SK-N-SH treated with all-trans-retinoic acid at 6 μM for 48 hours (cell line): ENCODE measurements at regions not wholly inside any gene's neighbourhood (a gene's known extent, or its start where the extent isn't known, plus 50 kb on each side); places are given as distances from the start of the nearest gene placed in this dataset.

Source experiments
- ATAC-seq: fragments of 200-7000 bp; cut with Tn5 transposase; 3 replicates; pipeline ENCODE4 v1.9.1; 2020; ENCODE audit warnings: mild to moderate bottlenecking, moderate library complexity
- ARNTL ChIP-seq: fragments of 450-650 bp; formaldehyde crosslinking; IDR thresholded peaks from 2 replicates; pipeline ENCODE4 v1.5.0; 2020; ENCODE audit warnings: low read depth, mild to moderate bottlenecking, moderate library complexity, borderline replicate concordance
- BACH2 ChIP-seq: fragments of 250-450 bp; sonication (Bioruptor Pico); IDR thresholded peaks from 2 replicates; pipeline ENCODE4 v1.9.0; 2021; ENCODE audit warnings: mild to moderate bottlenecking, borderline replicate concordance
- CREB5 ChIP-seq: fragments of 250-450 bp; sonication (Bioruptor Pico); IDR thresholded peaks from 2 replicates; pipeline ENCODE4 v1.5.1; 2020; ENCODE audit warnings: low read depth, mild to moderate bottlenecking, moderate library complexity
- CSDC2 ChIP-seq: fragments of 250-450 bp; sonication (Bioruptor Pico); IDR thresholded peaks from 2 replicates; pipeline ENCODE4 v1.5.0; 2020; ENCODE audit warnings: mild to moderate bottlenecking, moderate library complexity
- CSRNP3 ChIP-seq: fragments of 250-450 bp; sonication (Bioruptor Pico); IDR thresholded peaks from 2 replicates; pipeline ENCODE4 v1.5.1; 2021; ENCODE audit warnings: mild to moderate bottlenecking, moderate library complexity
- ESRRG ChIP-seq: fragments of 250-450 bp; sonication (Bioruptor Pico); IDR thresholded peaks from 2 replicates; pipeline ENCODE4 v1.6.1; 2021; ENCODE audit warnings: mild to moderate bottlenecking
- GLIS3 ChIP-seq: fragments of 250-450 bp; sonication (Bioruptor Pico); IDR thresholded peaks from 2 replicates; pipeline ENCODE4 v1.5.0; 2020; ENCODE audit warnings: mild to moderate bottlenecking, moderate library complexity
- ISL1 ChIP-seq: fragments of 250-450 bp; sonication (Bioruptor Pico); IDR thresholded peaks from 2 replicates; pipeline ENCODE4 v2.1.2; 2022; ENCODE audit warnings: mild to moderate bottlenecking, moderate library complexity
- PATZ1 ChIP-seq: fragments of 250-450 bp; sonication (Bioruptor Pico); IDR thresholded peaks from 2 replicates; pipeline ENCODE4 v1.8.0; 2020; ENCODE audit warnings: mild to moderate bottlenecking, moderate library complexity, borderline replicate concordance
- POU6F1 ChIP-seq: fragments of 250-450 bp; sonication (Bioruptor Pico); IDR thresholded peaks from 2 replicates; pipeline ENCODE4 v1.8.0; 2021; ENCODE audit warnings: low read depth, mild to moderate bottlenecking, moderate library complexity, borderline replicate concordance
- PPARA ChIP-seq: fragments of 250-450 bp; sonication (Bioruptor Pico); IDR thresholded peaks from 2 replicates; pipeline ENCODE4 v1.5.0; 2020; ENCODE audit warnings: mild to moderate bottlenecking, borderline replicate concordance
- RARB ChIP-seq: fragments of 250-450 bp; sonication (Bioruptor Pico); IDR thresholded peaks from 2 replicates; pipeline ENCODE4 v1.8.0; 2021; ENCODE audit warnings: mild to moderate bottlenecking, moderate library complexity
- SNAI2 ChIP-seq: fragments of 250-450 bp; sonication (Bioruptor Pico); IDR thresholded peaks from 2 replicates; pipeline ENCODE4 v1.5.0; 2020; ENCODE audit warnings: mild to moderate bottlenecking, moderate library complexity
- TCF4 ChIP-seq: fragments of 250-450 bp; sonication (Bioruptor Pico); IDR thresholded peaks from 2 replicates; pipeline ENCODE4 v1.8.0; 2021; ENCODE audit warnings: mild to moderate bottlenecking, moderate library complexity, borderline replicate concordance
- TOX ChIP-seq: fragments of 250-450 bp; sonication (Bioruptor Pico); IDR thresholded peaks from 2 replicates; pipeline ENCODE4 v1.8.0; 2021; ENCODE audit warnings: mild to moderate bottlenecking, moderate library complexity, borderline replicate concordance
- TSHZ2 ChIP-seq: fragments of 250-450 bp; sonication (Bioruptor Pico); IDR thresholded peaks from 2 replicates; pipeline ENCODE4 v1.5.0; 2020; ENCODE audit warnings: mild to moderate bottlenecking, moderate library complexity
- ZC3H10 ChIP-seq: fragments of 250-450 bp; sonication (Bioruptor Pico); IDR thresholded peaks from 2 replicates; pipeline ENCODE4 v1.5.1; 2021; ENCODE audit warnings: mild to moderate bottlenecking, moderate library complexity
- ZFP3 ChIP-seq: fragments of 250-450 bp; sonication (Bioruptor Pico); IDR thresholded peaks from 2 replicates; pipeline ENCODE4 v1.5.0; 2020; ENCODE audit warnings: mild to moderate bottlenecking, moderate library complexity
- ZFP30 ChIP-seq: fragments of 450-650 bp; formaldehyde crosslinking; IDR thresholded peaks from 2 replicates; pipeline ENCODE4 v1.5.0; 2022; ENCODE audit warnings: mild to moderate bottlenecking, moderate library complexity
- ZNF565 ChIP-seq: fragments of 450-650 bp; formaldehyde crosslinking; conservative IDR thresholded peaks from 2 replicates; pipeline ENCODE4 v1.5.0; 2020; ENCODE audit warnings: low read depth, mild to moderate bottlenecking, moderate library complexity
- ZNF70 ChIP-seq: fragments of 450-650 bp; formaldehyde crosslinking; IDR thresholded peaks from 2 replicates; pipeline ENCODE4 v1.5.0; 2020; ENCODE audit warnings: mild to moderate bottlenecking, moderate library complexity

GRCh38 chr3:59549962-59550361 lies 500.1 kb upstream of the CFAP20DC start:
- TF ChIP-seq POU6F1 (no peak), BACH2 (no peak), ZNF565 (CRISPR knock-in tag) (no peak), GLIS3 (CRISPR knock-in tag) (no peak), CREB5 (CRISPR knock-in tag) (no peak), TOX (CRISPR knock-in tag) (no peak), TSHZ2 (CRISPR knock-in tag) (no peak), CSRNP3 (CRISPR knock-in tag) (no peak), ZNF70 (CRISPR knock-in tag) (no peak), ISL1 (no peak), ZFP3 (no peak), ZFP30 (CRISPR knock-in tag) (no peak), CSDC2 (CRISPR knock-in tag) (no peak), PATZ1 (CRISPR knock-in tag) (no peak), ARNTL (CRISPR knock-in tag) (no peak), PPARA (CRISPR knock-in tag) (no peak), SNAI2 (CRISPR knock-in tag) (no peak)
- ATAC-seq = no peak

GRCh38 chr3:59547874-59548273 lies 498.0 kb upstream of the CFAP20DC start:
- no peak for TF ChIP-seq GLIS3 (CRISPR knock-in tag)
- no peak for TF ChIP-seq ZNF70 (CRISPR knock-in tag)
- no peak for TF ChIP-seq ZFP30 (CRISPR knock-in tag)
- TF ChIP-seq RARB = no peak
- TF ChIP-seq CSRNP3 (CRISPR knock-in tag) = no peak
- TF ChIP-seq TOX (CRISPR knock-in tag) = no peak
- no peak for TF ChIP-seq ZNF565 (CRISPR knock-in tag)
- no peak for TF ChIP-seq TSHZ2 (CRISPR knock-in tag)
- no peak for TF ChIP-seq PPARA (CRISPR knock-in tag)
- TF ChIP-seq TCF4 (CRISPR knock-in tag) = no peak
- no peak for TF ChIP-seq ARNTL (CRISPR knock-in tag)
- TF ChIP-seq ZC3H10 (CRISPR knock-in tag) = no peak
- no peak for TF ChIP-seq BACH2
- TF ChIP-seq ESRRG (CRISPR knock-in tag) = no peak
- TF ChIP-seq ISL1 = no peak
- no peak for TF ChIP-seq PATZ1 (CRISPR knock-in tag)
- TF ChIP-seq CSDC2 (CRISPR knock-in tag) = no peak
- TF ChIP-seq, all 23 proteins: peak for 0
- ATAC-seq = no peak
